LNCaP clone FGC (cell line): ENCODE measurements at regions not wholly inside any gene's neighbourhood (a gene's known extent, or its start where the extent isn't known, plus 50 kb on each side); places are given as distances from the start of the nearest gene placed in this dataset.

Experiments used
- DNase-seq: peaks from one replicate; pipeline ENCODE4 v3.0.0-alpha.2; 2011; ENCODE audit warnings: low read depth
- H3K4me3 ChIP-seq: 2 replicates; pipeline ENCODE4 v1.5.1; 2011; ENCODE audit warnings: mild to moderate bottlenecking, low read depth, low read length, control low read depth
- TF ChIP-seq, protein P1 (sequence below): IDR thresholded peaks from 2 replicates; pipeline ENCODE4 v1.5.1; 2012; ENCODE audit warnings: mild to moderate bottlenecking; ENCODE audit not compliant: control insufficient read depth, insufficient read depth; ENCODE audit errors: extremely low read depth

DNA sequence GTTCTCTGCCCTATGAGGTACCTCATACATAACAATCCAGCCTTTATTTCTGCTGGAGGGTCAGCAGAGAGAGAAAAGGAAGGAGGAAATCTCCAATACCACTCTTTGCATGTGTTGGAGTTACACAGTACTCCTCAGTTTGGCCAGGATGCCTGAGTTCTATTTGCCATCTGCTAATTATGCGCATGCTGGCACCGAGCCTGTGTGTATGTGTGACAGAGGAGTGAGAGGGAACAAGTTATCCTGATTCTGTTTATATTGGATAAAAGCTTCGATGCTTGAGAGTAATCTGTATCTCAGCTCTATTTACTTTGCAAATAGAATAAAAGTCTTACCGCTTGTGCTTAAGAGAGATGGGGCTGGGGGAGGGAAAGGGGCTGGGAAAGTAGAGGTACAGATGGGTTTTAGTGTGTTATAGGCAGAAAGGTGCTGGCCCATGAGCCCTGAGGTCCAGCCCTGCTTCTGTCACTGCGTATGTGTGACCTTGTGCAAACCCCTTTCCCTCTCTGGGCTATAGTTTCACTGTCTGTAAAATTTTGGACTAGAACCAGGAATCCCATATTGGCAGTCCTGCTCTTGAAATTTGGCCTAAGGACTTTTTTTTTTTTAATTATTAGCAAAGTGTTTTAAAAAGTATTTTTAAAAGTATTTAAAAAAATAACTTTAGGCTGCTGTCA lies 54.5 kb upstream of the PLXNA2 start:
- no peak overlapping the region for H3K4me3 ChIP-seq
- TF ChIP-seq, protein P1, sequence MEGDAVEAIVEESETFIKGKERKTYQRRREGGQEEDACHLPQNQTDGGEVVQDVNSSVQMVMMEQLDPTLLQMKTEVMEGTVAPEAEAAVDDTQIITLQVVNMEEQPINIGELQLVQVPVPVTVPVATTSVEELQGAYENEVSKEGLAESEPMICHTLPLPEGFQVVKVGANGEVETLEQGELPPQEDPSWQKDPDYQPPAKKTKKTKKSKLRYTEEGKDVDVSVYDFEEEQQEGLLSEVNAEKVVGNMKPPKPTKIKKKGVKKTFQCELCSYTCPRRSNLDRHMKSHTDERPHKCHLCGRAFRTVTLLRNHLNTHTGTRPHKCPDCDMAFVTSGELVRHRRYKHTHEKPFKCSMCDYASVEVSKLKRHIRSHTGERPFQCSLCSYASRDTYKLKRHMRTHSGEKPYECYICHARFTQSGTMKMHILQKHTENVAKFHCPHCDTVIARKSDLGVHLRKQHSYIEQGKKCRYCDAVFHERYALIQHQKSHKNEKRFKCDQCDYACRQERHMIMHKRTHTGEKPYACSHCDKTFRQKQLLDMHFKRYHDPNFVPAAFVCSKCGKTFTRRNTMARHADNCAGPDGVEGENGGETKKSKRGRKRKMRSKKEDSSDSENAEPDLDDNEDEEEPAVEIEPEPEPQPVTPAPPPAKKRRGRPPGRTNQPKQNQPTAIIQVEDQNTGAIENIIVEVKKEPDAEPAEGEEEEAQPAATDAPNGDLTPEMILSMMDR: no peak
- peak; percentile 99 for DNase-seq

DNA sequence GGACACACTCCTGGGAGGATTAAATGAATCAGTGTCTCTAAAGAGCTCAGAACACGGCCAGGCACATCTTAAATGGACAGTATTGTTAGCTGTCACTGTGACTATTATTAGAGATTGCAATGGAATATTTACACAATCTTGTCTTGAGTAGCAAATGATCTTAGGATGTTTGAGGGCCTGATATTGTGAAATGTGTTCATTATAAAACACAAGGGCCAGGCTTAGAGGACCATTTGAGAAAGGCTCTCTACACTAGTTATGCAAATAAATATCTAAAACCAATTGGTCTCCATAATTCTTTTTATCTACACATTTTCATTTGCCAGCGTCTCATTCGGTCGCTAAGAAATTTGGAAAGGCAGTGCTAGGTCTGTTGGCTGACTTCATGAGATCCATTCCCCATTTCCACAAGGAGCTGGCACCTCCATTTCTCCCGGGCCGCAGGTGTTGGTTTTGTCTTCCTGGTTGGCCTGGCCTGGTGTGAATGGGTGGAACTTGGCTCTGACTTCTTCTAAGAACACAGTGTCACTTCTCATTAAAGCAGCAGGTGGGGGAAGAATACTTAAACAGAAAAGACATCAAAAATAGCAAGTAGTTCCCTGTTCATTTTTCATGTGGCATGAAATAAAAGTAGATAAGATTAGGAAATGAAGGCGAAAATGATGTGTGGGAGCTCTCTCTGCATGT lies 56.0 kb upstream of the PLXNA2 start:
- H3K4me3 ChIP-seq: no peak overlapping the region
- DNase-seq: peak; percentile 71
- TF ChIP-seq, protein P1: no peak

DNA sequence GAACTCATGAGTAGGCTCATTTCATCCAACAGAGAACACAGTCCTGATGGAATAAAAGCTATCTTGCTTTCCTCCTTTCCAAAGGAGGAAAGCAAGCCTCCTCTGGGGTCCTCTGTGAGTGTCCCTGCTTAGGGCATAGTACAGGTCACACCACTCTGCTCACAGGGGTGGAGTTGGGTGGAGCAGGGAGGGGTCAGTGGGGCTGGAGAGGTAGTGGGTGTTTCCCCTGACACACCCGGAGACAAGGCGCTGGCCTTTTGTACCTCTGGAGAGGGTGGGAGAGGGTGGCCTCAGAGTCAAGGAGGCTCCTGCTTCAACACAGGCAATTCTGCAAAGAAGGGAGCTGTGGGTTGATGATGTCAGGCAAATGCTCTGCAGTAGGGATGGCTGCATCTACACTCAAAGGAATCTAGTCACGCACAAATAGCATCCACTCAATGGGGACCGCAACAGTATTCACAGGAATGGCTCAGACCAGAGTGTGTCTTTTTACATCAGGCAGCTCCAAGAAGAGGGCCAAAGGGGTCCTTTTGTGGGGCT lies 58.6 kb upstream of the PLXNA2 start:
- no peak overlapping the region for H3K4me3 ChIP-seq
- TF ChIP-seq, protein P1: no peak
- no peak for DNase-seq

DNA sequence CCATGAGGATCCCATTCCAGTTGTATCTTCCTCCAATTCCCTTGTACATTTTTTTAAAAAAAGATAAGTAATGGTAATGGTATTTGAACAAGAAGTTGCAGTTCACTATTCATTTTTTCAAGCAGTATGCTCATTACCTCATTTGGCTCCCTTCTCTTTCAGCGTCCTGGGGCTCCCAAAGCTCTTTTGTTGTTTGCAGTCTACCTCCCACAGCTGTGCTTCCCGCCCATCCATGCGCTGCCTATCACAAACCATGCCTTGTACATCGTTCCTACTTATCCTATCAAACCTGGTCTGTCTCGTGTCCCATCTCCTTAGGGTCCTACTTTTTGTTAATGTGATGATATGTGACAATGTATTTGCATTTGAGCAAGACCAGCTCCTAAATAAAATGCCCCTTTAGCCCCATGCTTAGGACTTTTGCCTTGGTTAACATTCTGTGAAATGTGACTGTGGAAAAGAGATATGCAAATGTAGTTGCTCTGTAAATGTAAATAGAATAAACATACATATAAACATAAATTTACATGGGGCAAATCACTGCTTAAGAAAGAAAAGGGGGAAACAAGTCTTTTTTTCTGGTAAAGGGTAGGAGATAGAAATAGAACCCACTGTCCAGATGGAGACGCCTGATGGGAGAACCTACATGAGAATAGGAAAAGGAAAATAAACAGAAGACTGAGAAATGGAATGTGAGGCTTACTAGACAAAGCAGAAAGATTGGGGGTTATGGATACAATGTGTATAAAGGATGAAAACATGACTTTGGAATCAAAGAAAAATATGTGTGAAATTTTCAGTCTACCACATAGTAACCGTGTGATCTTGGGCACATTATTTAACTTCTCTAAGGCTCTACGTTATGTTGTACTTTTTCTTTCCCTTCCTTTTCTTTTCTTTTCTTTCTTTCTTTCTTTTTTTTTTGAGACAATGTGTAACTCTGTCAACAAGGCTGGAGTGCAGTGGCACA lies 59.8 kb upstream of the PLXNA2 start:
- TF ChIP-seq, protein P1: no peak
- DNase-seq: no peak
- no peak overlapping the region for H3K4me3 ChIP-seq

DNA sequence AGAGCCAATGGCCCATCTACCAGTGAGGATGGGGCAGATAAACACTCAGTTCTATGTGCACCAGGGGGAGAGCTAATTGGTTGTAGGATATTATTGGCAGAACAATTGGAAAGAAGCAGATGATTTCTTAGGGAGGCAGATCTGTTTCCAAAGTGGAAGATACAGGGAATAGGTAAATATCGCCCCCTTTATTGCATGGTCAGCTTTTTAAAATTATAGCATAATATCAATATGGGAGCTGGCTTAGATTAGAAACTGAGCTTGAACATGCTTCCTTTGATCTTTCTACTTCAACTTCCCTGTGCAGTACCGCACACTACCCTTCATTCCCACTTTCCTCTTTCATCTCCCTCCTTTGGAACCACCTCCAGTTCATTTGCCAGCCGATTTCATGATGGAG lies 64.0 kb upstream of the PLXNA2 start:
- DNase-seq: no peak
- TF ChIP-seq, protein P1: no peak
- H3K4me3 ChIP-seq: no peak overlapping the region

DNA sequence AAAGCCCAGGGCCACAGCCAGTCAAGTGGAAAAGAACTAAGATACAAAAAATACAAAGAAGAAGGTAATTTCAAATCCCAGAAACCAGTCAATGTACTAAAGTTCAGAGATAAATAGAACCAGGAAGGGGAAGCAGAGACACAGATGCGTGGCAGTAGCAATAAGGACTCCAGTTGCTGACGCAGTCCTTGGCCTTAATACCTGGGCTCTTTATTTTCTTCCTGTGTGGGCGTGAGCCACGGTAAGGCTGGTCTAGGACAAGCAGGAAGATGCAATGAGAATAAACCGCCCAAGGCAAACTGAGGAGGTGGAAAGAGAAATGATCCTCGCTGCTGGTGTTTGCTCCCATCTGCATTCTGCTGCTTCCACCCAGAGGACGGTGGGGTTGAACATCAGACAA lies 65.6 kb upstream of the PLXNA2 start:
- H3K4me3 ChIP-seq: no peak overlapping the region
- no peak for DNase-seq
- TF ChIP-seq, protein P1: no peak
